Breast epithelium (tissue), 3 donors: ENCODE measurements at regions not wholly inside any gene's neighbourhood (a gene's known extent, or its start where the extent isn't known, plus 50 kb on each side); places are given as distances from the start of the nearest gene placed in this dataset.

ENCODE experiments used
- POLR2A ChIP-seq: fragments of 450-650 bp; IDR thresholded peaks from one replicate; pipeline ENCODE4 v1.6.1; 2016; ENCODE audit warnings: antibody characterized with exemption, mild to moderate bottlenecking, moderate library complexity
- POLR2AphosphoS5 ChIP-seq, 3 donors: sonication (generic); formaldehyde crosslinking; IDR thresholded peaks; one replicate each; pipeline ENCODE4 v1.6.1; 2017; ENCODE audit warnings: antibody characterized with exemption in 3 of 3
- TF ChIP-seq, protein P1 (sequence below), 3 donors: fragments of 450-650 bp; IDR thresholded peaks; one replicate each; pipeline ENCODE4 v1.5.1; 2016 to 2017; ENCODE audit warnings: antibody characterized with exemption in 3 of 3, mild to moderate bottlenecking in 3 of 3, moderate library complexity in 3 of 3

DNA sequence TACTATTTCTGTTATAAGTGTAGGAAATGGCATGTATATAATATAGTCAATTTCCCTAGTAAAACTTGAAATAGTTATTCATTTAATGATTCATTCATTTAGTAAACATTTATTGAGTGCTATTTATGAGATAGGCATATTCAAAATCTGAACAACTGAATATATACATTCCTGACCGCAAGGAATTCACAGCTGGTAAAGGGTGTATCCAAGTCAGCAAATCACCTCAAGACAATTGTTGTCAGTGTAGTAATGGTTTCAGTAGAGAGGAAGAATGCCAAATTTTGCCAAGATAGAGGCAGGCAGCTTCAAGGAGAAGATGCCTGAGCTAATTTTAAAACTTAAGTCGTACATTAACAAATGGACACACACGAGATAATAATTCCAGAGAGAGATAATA, 89.8 kb upstream of the CHST9 start:
- TF ChIP-seq, protein P1, sequence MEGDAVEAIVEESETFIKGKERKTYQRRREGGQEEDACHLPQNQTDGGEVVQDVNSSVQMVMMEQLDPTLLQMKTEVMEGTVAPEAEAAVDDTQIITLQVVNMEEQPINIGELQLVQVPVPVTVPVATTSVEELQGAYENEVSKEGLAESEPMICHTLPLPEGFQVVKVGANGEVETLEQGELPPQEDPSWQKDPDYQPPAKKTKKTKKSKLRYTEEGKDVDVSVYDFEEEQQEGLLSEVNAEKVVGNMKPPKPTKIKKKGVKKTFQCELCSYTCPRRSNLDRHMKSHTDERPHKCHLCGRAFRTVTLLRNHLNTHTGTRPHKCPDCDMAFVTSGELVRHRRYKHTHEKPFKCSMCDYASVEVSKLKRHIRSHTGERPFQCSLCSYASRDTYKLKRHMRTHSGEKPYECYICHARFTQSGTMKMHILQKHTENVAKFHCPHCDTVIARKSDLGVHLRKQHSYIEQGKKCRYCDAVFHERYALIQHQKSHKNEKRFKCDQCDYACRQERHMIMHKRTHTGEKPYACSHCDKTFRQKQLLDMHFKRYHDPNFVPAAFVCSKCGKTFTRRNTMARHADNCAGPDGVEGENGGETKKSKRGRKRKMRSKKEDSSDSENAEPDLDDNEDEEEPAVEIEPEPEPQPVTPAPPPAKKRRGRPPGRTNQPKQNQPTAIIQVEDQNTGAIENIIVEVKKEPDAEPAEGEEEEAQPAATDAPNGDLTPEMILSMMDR (IDR thresholded peaks at IDR 0.05), result no peak
- TF ChIP-seq POLR2AphosphoS5 (IDR thresholded peaks at IDR 0.05) (no peak), POLR2A (no peak)
